GM21786 (cell line): ENCODE measurements at regions not wholly inside any gene's neighbourhood (a gene's known extent, or its start where the extent isn't known, plus 50 kb on each side); places are given as distances from the start of the nearest gene placed in this dataset.
A peak's percentile ranks its signal among the peaks of the same experiment; 100 is the strongest.
"Not testable (repeated sequence)": the region's sequence is repeated elsewhere in the genome, so short reads cannot be mapped to it uniquely, and the experiment has no call there.

Source experiments
- ATAC-seq: cut with Tn5 transposase; IDR thresholded peaks from one replicate; pipeline ENCODE4 v1.9.1; 2021; ENCODE audit not compliant: unreplicated experiment

DNA sequence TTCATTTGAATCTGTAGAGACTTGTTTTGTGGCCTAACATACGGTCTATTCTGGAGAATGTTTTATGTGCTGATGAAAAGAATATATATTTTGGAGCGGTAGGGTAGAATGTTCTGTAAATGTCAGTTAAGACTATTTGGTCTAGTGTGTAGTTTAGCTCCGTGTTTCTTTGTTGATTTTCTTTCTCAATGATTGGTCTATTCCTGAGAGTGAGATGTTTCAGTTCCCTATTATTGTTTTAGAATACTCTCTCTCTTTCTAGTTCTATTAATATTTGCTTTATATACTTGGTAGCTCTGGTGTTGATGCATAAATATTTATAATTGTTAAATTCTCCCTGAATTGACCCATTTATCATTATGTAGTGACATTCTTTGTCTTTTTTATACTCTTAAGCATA lies 236.5 kb downstream of the GLUD2 start:
- peak; percentile 81 for ATAC-seq

- ATAC-seq: no peak
Measured at GRCh38 chrX:121298499-121298898, 251.1 kb downstream of the GLUD2 start.

DNA sequence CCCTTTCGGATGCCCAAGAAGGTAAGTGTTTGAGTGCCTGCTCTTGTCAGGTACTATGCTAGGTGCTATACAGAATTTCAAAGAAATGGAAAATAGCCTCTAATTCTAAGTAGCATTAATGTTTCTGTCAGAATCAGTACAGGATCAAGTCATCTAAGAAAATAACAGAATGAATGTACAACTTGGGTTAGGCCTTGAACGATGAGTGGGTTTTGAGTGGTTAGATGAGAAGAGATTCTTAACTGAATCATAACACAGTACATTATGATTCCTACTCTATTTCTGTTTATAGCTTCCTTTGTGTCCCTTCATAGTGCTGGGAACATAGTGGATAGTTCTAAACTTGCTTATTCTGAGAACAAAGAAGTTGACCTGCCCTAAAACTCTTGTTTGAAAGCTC lies 253.9 kb downstream of the GLUD2 start:
- ATAC-seq: no peak

DNA sequence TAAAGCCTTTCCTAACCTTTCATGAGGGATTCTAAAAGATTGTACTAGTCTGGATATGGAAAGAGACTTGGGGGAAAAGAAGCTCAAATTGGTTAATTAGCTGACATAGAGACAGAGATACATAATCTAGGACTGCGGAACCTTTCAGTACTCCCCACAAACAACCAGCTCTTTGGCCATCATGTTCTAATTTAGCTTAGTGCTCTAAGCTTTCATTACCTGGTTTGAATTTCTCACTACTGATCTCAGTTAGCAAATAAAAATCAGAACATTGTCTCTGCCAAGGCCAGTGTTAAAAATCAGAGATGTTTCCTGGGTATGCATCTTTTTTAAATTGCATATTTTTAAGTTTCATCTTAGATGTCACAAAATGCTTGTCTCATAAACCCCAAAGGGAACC lies 254.4 kb downstream of the GLUD2 start:
- no peak for ATAC-seq

- ATAC-seq: peak; percentile 72
Measured at GRCh38 chrX:121307449-121307848, 260.0 kb downstream of the GLUD2 start.

GRCh38 chrX:121308276-121308805 lies 260.9 kb downstream of the GLUD2 start:
- peak; percentile 65 for ATAC-seq

GRCh38 chrX:121310820-121311219 lies 263.4 kb downstream of the GLUD2 start:
- no peak for ATAC-seq

- ATAC-seq: no peak
Measured at GRCh38 chrX:121320441-121320840, 273.0 kb downstream of the GLUD2 start.

DNA sequence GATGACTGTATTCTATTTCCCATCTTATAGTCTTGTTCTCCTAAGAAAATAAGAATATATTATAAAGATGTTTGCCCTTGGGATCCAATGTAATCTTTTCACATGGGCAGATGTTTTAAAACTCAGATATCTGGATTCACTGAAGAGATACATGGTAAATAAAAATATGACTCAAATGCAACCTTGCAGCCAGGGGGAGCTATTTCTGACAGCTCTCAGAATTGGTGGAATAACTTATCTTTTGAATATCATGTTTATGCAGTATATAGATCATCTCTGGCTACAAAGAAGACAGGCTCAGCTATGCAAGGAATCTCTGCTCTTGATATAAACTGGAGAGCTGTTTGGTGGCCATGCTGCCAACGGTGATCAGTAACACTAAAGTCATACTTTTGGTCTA lies 274.7 kb downstream of the GLUD2 start:
- no peak for ATAC-seq

DNA sequence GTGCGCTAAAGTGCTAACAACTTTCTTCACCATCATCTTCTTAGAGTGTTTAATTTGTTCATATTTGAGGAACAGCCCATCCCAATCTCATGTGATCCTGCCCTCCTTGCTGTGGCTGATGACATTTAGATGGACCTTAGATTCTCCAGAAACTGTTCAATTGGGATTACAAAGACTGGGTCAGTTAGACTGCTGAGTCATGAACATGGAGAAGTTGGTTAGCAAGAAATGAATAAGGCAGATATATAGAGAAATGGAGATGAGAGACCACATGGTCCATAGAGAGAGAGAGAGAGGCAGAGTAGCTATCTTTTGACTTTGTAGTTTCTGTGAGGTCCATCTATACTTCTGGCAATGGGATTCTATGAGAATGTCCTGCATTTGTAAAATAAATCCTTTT lies 275.9 kb downstream of the GLUD2 start:
- no peak for ATAC-seq

DNA sequence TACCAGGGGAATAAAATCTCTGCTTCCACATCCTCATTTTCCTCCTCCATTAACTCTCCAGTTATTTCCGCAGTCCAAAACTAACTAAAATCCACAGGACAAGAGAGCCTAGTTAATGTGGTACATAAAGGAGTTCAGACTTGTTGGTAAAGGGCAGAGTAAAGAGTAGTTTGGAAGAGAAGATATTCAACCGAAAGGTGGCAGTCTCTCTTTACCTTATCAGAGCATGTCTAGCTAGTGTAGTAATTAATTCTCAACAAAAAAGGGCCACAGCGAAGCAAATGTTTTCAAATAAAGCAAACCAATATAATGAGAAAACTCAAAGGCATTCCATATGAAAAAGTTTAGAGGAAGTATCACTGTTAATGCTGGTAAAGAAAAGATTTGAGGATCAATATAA lies 286.5 kb downstream of the GLUD2 start:
- no peak for ATAC-seq

DNA sequence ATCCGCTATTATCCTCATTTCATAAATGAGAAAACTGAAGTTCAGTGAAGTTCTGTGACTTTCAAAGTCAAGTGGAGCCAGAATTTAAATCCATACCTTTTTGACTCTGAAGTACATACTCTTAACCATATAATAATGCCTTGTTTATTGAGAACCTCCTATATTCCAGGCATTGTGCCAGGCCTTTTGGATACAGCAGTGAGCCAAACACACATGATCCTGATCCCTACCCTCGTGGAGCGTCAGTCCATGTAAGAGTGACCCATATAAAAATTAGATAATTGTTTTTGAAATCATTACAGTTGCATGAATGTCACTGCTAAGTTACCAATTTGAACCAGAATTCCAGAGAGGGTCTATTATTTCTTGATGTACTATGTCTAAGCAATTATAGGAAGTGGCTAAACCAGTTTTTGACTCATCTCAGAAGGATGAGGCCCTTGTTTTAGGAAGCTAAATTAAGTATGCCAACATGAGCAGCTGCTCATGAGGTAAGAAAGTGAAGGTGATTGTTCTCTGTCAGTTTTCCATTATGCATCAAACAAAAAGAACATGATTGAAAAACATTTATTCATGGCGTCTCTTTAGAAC lies 289.5 kb downstream of the GLUD2 start:
- no peak for ATAC-seq

- ATAC-seq: no peak
Measured at GRCh38 chrX:121337816-121338215, 290.4 kb downstream of the GLUD2 start.

GRCh38 chrX:121349263-121349662 lies 301.9 kb downstream of the GLUD2 start:
- ATAC-seq: no peak

DNA sequence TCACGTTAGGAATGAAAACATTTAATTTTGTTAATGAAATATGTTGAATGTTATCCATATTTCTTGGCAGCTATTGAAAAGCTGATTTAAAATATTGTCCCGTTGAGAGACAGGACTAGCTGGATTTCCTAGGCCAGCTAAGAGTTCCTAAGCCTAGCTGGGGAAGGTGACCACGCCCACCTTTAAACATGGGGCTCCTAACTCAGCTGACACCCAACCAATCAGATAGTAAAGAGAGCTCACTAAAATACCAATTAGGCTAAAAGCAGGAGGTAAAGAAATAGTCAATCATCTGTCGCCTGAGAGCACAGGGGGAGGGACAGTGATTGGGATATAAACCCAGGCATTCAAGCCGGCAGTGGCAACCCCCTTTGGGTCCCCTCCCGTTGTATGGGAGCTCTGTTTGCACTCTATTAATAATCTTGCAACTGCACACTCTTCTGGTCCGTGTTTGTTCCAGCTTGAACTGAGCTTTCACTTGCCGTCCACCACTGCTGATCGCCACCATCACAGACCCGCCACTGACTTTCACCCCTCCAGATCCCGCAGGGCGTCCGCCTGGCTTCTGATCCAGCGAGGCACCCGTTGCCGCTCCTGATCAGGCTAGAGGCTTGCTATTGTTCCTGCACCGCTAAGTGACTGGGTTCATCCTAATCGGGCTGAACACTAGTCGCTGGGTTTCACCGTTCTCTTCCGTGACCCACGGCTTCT lies 308.9 kb downstream of the GLUD2 start:
- ATAC-seq: no peak

GRCh38 chrX:121356850-121357171 lies 309.4 kb downstream of the GLUD2 start:
- no peak for ATAC-seq

DNA sequence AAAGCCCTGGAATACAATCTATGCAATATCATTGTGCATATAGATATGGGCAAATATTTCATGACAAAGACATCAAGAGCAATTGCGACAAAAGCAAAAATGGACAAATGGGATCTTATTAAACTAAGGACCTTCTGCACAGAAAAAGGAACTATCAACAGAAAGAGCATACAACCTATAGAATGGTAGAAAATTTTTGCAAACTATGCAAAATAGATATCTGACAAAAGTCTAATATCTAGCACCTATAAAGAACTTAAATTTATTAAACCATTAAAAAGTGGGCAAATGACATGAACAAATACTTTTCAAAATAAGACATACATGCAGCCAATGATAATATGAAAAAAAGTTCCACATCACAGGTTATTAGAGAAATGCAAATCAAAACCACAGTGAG lies 312.9 kb downstream of the GLUD2 start:
- ATAC-seq: no peak

- ATAC-seq: peak; percentile 47
Measured at GRCh38 chrX:121365572-121366161, 318.3 kb downstream of the GLUD2 start.

GRCh38 chrX:121374471-121374870 lies 327.1 kb downstream of the GLUD2 start:
- ATAC-seq: no peak

DNA sequence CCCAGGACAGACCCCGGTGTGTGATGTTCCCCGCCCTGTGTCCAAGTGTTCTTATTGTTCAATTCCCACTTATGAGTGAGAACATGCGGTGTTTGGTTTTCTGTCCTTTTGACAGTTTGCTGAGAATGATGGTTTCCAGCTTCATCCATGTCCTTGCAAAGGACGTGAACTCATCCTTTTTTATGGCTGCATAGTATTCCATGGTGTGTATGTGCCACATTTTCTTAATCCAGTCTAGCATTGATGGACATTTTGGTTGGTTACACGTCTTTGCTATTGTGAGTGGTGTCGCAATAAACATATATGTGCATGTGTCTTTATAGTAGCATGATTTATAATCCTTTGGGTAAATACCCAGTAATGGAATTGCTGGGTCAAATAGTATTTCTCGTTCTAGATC lies 334.5 kb downstream of the GLUD2 start:
- ATAC-seq: not testable (repeated sequence)

DNA sequence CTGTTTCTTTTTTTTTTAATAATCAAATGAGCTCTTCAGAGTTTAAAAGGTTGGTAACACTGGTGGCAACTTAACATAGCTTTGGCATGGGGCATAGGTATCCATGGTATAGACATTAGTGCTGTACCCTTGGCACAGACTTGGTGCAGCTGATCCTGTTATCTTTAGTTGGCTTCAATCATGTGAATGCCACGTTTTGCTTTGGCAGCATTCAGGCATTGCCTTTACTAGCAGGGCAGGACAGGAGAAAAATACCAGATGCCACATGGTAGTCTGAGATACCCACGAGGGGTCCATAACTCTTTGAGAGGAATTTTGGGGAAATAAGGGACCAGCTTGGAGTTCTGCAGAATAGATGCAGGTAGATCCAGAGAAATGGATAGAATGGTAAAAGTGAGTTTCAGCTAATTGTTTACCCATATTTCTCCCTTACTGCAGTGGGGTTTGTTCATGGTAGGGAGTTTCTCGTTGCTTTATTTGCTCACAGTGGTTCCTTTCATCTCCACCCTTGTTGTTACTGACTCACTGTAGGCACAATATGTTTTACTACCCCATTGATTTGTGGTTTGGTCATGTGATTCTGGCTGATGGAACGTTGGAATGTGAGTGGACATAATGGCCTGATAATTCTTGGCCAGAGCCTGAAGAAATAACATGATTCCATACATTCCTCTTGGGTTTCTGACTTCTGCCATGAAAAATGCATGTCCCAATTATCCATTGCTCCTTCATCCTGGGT lies 342.7 kb downstream of the GLUD2 start:
- no peak for ATAC-seq

DNA sequence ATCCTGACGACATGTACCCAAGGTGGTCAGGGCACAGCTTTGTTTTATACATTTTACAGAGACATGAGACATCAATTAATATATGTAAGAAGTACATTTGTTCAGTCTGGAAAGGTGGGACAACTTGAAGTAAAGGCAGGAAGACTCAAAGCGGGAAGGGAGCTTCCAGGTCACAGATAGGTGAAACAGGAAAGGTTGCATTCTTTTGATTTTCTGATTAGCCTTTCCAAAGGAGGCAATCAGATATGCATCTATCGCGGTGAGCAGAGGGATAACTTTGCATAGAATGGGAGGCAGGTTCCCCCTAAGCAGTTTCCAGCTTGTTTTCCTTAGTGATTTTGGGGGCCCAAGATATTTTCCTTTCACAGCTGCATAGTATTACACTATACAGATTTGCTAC lies 358.4 kb downstream of the GLUD2 start:
- ATAC-seq: no peak
